ENCODE measurements at regions not wholly inside any gene's neighbourhood (a gene's known extent, or its start where the extent isn't known, plus 50 kb on each side); places are given as distances from the start of the nearest gene placed in this dataset.
A peak's percentile ranks its signal among the peaks of the same experiment; 100 is the strongest.

- Histone ChIP-seq H3K27ac (no peak overlapping the region), H3K27me3 (no peaks in the 10 kb centered on the region), H3K36me3 (no peaks in the 10 kb centered on the region), H3K9me3 (no peaks in the 10 kb centered on the region), H3K4me3 (no peak overlapping the region), H3K4me1 (no peaks in the 10 kb centered on the region)
- intact Hi-C loops (cut with DNase I; ENCODE audit: low total_unique reads), result no loop called here
- WGBS, 5 donors, result 48 to 63% (median 59%) methylated on average over 2 of the region's 2 CpGs
- TF ChIP-seq EP300 (IDR thresholded peaks at IDR 0.05), result no peak
- no peak for TF ChIP-seq POLR2AphosphoS5 (IDR thresholded peaks at IDR 0.05)
- TF ChIP-seq POLR2A (IDR thresholded peaks at IDR 0.05), result no peak
- no peak for TF ChIP-seq CTCF (IDR thresholded peaks at IDR 0.05)
- no peak for DNase-seq
Measured at GRCh38 chr4:112876316-112876715, 173.1 kb upstream of the ANK2 start.

- no peak overlapping the region for H3K27ac ChIP-seq
- 58 to 66% (median 61%) methylated on average over 12 of the region's 12 CpGs for WGBS, 5 donors
- H3K36me3 ChIP-seq, result no peaks in the 10 kb centered on the region
- H3K4me3 ChIP-seq, result peak overlapping the region in 1 of 4 donors; percentile 1
- TF ChIP-seq EP300 (IDR thresholded peaks at IDR 0.05) (no peak), POLR2A (IDR thresholded peaks at IDR 0.05) (no peak), POLR2AphosphoS5 (IDR thresholded peaks at IDR 0.05) (no peak), CTCF (IDR thresholded peaks at IDR 0.05) (no peak)
- H3K4me1 ChIP-seq, result no peaks in the 10 kb centered on the region
- DNase-seq, result peak in 1 of 2 donors; percentile 34
- no peaks in the 10 kb centered on the region for H3K9me3 ChIP-seq
- intact Hi-C loops (cut with DNase I; ENCODE audit: low total_unique reads), result no loop called here
- H3K27me3 ChIP-seq, result no peaks in the 10 kb centered on the region
Measured at GRCh38 chr4:112881842-112882241, 167.6 kb upstream of the ANK2 start.

- intact Hi-C loops (cut with DNase I; ENCODE audit: low total_unique reads), result no loop called here
- Histone ChIP-seq H3K27me3 (no peaks in the 10 kb centered on the region), H3K36me3 (no peaks in the 10 kb centered on the region), H3K9me3 (no peaks in the 10 kb centered on the region), H3K4me3 (peak overlapping the region in 1 of 4 donors; percentile 1), H3K27ac (no peak overlapping the region), H3K4me1 (no peaks in the 10 kb centered on the region)
- no peak for TF ChIP-seq EP300 (IDR thresholded peaks at IDR 0.05)
- TF ChIP-seq POLR2A (IDR thresholded peaks at IDR 0.05), result no peak
- TF ChIP-seq CTCF (IDR thresholded peaks at IDR 0.05), result no peak
- DNase-seq, result no peak
- WGBS, 5 donors, result 62 to 72% (median 68%) methylated on average over 4 of the region's 4 CpGs
Measured at GRCh38 chr4:112882286-112882685, 167.2 kb upstream of the ANK2 start.

GRCh38 chr4:112884406-112884805, 165.0 kb upstream of the ANK2 start:
- H3K27me3 ChIP-seq, result no peaks in the 10 kb centered on the region
- intact Hi-C loops (cut with DNase I; ENCODE audit: low total_unique reads), result no loop called here
- H3K36me3 ChIP-seq, result no peaks in the 10 kb centered on the region
- peaks cover 0 to 5% (median 0%) of the 10 kb centered on the region in 4 donors for H3K4me1 ChIP-seq
- no peaks in the 10 kb centered on the region for H3K9me3 ChIP-seq
- H3K4me3 ChIP-seq, result no peak overlapping the region
- DNase-seq, result peak in 1 of 2 donors; percentile 73
- 21 to 32% (median 27%) methylated on average over 1 of the region's 1 CpG for WGBS, 5 donors
- no peak overlapping the region for H3K27ac ChIP-seq
- TF ChIP-seq POLR2A (IDR thresholded peaks at IDR 0.05), result no peak
- TF ChIP-seq CTCF (IDR thresholded peaks at IDR 0.05), result no peak
- no peak for TF ChIP-seq EP300 (IDR thresholded peaks at IDR 0.05)
- no peak for TF ChIP-seq POLR2AphosphoS5 (IDR thresholded peaks at IDR 0.05)
